BLaER1 treated with 17β-estradiol and CSF1 and Interleukin-3, amounts not matched to agents 10 nM and 100 nM (cell line): ENCODE measurements at regions not wholly inside any gene's neighbourhood (a gene's known extent, or its start where the extent isn't known, plus 50 kb on each side); places are given as distances from the start of the nearest gene placed in this dataset.
A peak's percentile ranks its signal among the peaks of the same experiment; 100 is the strongest.
"Not testable (repeated sequence)": the region's sequence is repeated elsewhere in the genome, so short reads cannot be mapped to it uniquely, and the experiment has no call there.

Source experiments
- H3K27ac ChIP-seq, 11 experiments: shearing (Covaris generic); formaldehyde crosslinking; 2 replicates each; pipeline ENCODE4 v1.8.1; 2022
- H3K27me3 ChIP-seq, 11 experiments: shearing (Covaris generic); formaldehyde crosslinking; 2 replicates each; pipeline ENCODE4 v1.8.1; 2022
- H3K36me3 ChIP-seq, 11 experiments: shearing (Covaris generic); formaldehyde crosslinking; 2 replicates each; pipeline ENCODE4 v1.8.1; 2022
- H3K4me1 ChIP-seq, 10 experiments: shearing (Covaris generic); formaldehyde crosslinking; 2 replicates each; pipeline ENCODE4 v1.8.1; 2022
- H3K4me2 ChIP-seq, 11 experiments: shearing (Covaris generic); formaldehyde crosslinking; 2 replicates each; pipeline ENCODE4 v1.8.1; 2022
- H3K4me3 ChIP-seq, 10 experiments: shearing (Covaris generic); formaldehyde crosslinking; 2 replicates each; pipeline ENCODE4 v1.8.1; 2022
- H3K9ac ChIP-seq, 11 experiments: shearing (Covaris generic); formaldehyde crosslinking; 2 replicates each; pipeline ENCODE4 v1.8.1; 2022
- H3K9me3 ChIP-seq, 11 experiments: shearing (Covaris generic); formaldehyde crosslinking; replicated peaks in 1 of 11; 2 replicates each; pipeline ENCODE4 v1.8.1; 2022
- H4K20me1 ChIP-seq, 11 experiments: shearing (Covaris generic); formaldehyde crosslinking; 2 replicates each; pipeline ENCODE4 v1.8.1; 2022
- Cebpa-rat ChIP-seq, 11 experiments: shearing (Covaris generic); IDR thresholded peaks; 2 replicates each; pipeline ENCODE4 v1.8.1; 2022

DNA sequence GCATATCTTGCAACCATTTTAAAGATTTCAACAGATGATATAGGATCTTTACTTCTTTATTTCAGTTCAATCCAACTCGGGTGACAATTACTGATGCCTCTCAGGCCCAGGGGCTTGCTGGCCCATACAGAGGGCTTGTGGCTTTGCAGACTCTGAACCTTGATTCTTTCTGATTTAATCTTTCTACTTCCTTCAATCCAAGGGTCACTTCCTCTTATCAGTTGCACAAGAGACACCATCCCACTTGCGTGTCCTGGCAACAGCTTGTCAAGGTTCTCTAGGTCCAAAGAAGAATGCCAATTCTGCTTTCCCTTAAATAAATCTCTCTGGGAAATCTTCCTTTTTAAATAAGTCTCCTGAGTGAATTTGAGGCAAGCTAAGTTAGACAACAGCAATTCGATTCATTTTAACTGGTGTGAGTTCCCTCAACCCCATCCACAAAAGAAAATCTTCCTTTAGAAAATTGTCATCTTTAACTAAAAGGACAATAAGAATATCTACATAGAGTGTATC, 75.1 kb upstream of the KIF2A start:
- peak in 3 of 11 experiments; percentile 43 to 67 (median 62); a peak in 4 of 22 replicates for TF ChIP-seq Cebpa-rat (IDR thresholded peaks at IDR 0.05)
- Histone ChIP-seq H3K27ac (peak overlapping the region in 7 of 11 experiments; percentile 32 to 75 (median 60); a peak in 12 of 22 replicates), H3K4me2 (peak overlapping the region in 7 of 11 experiments; percentile 25 to 79 (median 70); a peak in 12 of 22 replicates), H3K9ac (peak overlapping the region in 2 of 11 experiments; percentile 38 to 42; a peak in 4 of 22 replicates), H3K4me1 (peaks cover 0 to 53% (median 22%) of the 10 kb centered on the region in 10 experiments; a peak in 13 of 20 replicates)
- not testable (repeated sequence) for H3K4me3 ChIP-seq, H3K27me3 ChIP-seq, H3K36me3 ChIP-seq, H3K9me3 ChIP-seq, H4K20me1 ChIP-seq

- no peak overlapping the region for H3K4me3 ChIP-seq
- no peaks in the 10 kb centered on the region for H4K20me1 ChIP-seq
- no peaks in the 10 kb centered on the region for H3K9me3 ChIP-seq
- H3K27ac ChIP-seq = peak overlapping the region in 5 of 11 experiments; percentile 47 to 70 (median 67); a peak in 11 of 22 replicates
- TF ChIP-seq Cebpa-rat (IDR thresholded peaks at IDR 0.05) = no peak
- peak overlapping the region in 6 of 11 experiments; percentile 46 to 79 (median 72); a peak in 10 of 22 replicates for H3K4me2 ChIP-seq
- H3K4me1 ChIP-seq = peaks cover 0 to 53% (median 22%) of the 10 kb centered on the region in 10 experiments; a peak in 13 of 20 replicates
- H3K36me3 ChIP-seq = no peaks in the 10 kb centered on the region
- peak overlapping the region in 2 of 11 experiments; percentile 19 to 38; a peak in 1 of 22 replicates for H3K9ac ChIP-seq
- H3K27me3 ChIP-seq = no peaks in the 10 kb centered on the region
These were observed 74.4 kb upstream of the KIF2A start for GRCh38 chr5:62231576-62231975.

GRCh38 chr5:62232218-62232617, 73.8 kb upstream of the KIF2A start:
- peaks cover 0 to 53% (median 22%) of the 10 kb centered on the region in 10 experiments; a peak in 13 of 20 replicates for H3K4me1 ChIP-seq
- 0 out of 22 replicates have a peak, but pooled peaks of 1 of the 11 experiments have one; percentile 32 for TF ChIP-seq Cebpa-rat (IDR thresholded peaks at IDR 0.05)
- H3K9ac ChIP-seq, H3K9me3 ChIP-seq, H3K27me3 ChIP-seq, H3K4me3 ChIP-seq, H3K36me3 ChIP-seq, H4K20me1 ChIP-seq: not testable (repeated sequence)
- H3K4me2 ChIP-seq = peak overlapping the region in 4 of 11 experiments; percentile 68 to 79 (median 76); a peak in 7 of 22 replicates
- H3K27ac ChIP-seq = peak overlapping the region in 4 of 11 experiments; percentile 20 to 70 (median 68); a peak in 6 of 22 replicates

GRCh38 chr5:62233083-62234046, 72.6 kb upstream of the KIF2A start:
- peak overlapping the region in 4 of 11 experiments; percentile 38 to 70 (median 56); a peak in 7 of 22 replicates for H3K27ac ChIP-seq
- peaks cover 0 to 53% (median 22%) of the 10 kb centered on the region in 10 experiments; a peak in 13 of 20 replicates for H3K4me1 ChIP-seq
- H3K27me3 ChIP-seq, H3K36me3 ChIP-seq, H4K20me1 ChIP-seq, H3K4me3 ChIP-seq, H3K9me3 ChIP-seq: not testable (repeated sequence)
- peak overlapping the region in 5 of 11 experiments; percentile 30 to 79 (median 76); a peak in 10 of 22 replicates for H3K4me2 ChIP-seq
- peak overlapping the region in 1 of 11 experiments; percentile 32; a peak in 2 of 22 replicates for H3K9ac ChIP-seq

- H3K4me2 ChIP-seq, H4K20me1 ChIP-seq, H3K36me3 ChIP-seq, H3K4me3 ChIP-seq, H3K27ac ChIP-seq, H3K27me3 ChIP-seq, H3K9ac ChIP-seq, H3K9me3 ChIP-seq: not testable (repeated sequence)
- H3K4me1 ChIP-seq = peaks cover 0 to 35% (median 16%) of the 10 kb centered on the region in 10 experiments; a peak in 11 of 20 replicates
These were observed 69.4 kb upstream of the KIF2A start for GRCh38 chr5:62236593-62236992.

GRCh38 chr5:62237944-62238343, 68.1 kb upstream of the KIF2A start:
- not testable (repeated sequence) for H3K9me3 ChIP-seq, H3K36me3 ChIP-seq, H3K27me3 ChIP-seq, H4K20me1 ChIP-seq, H3K4me3 ChIP-seq, H3K27ac ChIP-seq, H3K4me2 ChIP-seq, H3K9ac ChIP-seq
- H3K4me1 ChIP-seq = peaks cover 0 to 22% (median 9%) of the 10 kb centered on the region in 10 experiments; a peak in 10 of 20 replicates

DNA sequence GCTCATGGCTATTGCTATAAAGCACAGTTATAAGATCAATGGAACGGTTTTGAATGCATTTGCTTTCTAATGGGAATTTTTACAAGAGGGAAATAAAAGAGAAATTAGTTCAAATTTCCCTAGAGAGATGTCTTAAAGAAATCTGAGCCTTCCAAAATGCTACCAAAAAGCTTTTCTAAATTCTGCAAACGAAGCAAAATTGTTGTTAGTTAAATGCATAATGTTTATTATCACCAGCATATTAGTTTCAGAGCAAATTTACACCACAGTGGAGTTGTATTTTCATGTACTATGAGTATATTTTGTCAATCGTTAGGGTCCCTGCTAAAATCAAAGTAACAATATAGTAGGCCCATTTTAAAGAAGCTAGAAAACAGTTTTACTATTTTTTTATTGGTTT, 67.4 kb upstream of the KIF2A start:
- not testable (repeated sequence) for H3K27ac ChIP-seq, H3K4me3 ChIP-seq, H3K9ac ChIP-seq, H4K20me1 ChIP-seq, H3K4me2 ChIP-seq, H3K27me3 ChIP-seq, H3K36me3 ChIP-seq, H3K9me3 ChIP-seq
- H3K4me1 ChIP-seq = peaks cover 0 to 15% (median 7%) of the 10 kb centered on the region in 10 experiments; a peak in 9 of 20 replicates

DNA sequence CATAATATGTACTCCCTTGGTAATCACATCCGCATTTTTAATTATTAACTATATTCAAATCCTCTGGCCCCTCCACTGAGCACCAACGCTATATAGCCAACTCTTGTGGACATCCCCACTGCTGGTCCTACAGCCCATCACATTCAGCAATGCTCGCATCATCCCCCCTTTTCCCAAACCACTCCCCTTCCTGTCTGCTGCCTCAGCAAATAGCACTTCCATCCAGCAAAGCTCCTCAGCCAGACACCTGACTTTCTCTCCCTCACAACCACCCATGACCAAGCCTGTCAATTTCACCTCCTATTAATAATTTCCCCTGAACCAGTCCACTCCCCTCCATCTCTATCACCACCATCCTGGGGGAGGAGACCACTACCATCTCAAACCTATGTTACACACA, 65.5 kb upstream of the KIF2A start:
- H3K36me3 ChIP-seq, H4K20me1 ChIP-seq, H3K4me2 ChIP-seq, H3K27me3 ChIP-seq, H3K9ac ChIP-seq, H3K9me3 ChIP-seq, H3K4me3 ChIP-seq, H3K27ac ChIP-seq, H3K4me1 ChIP-seq: not testable (repeated sequence)

GRCh38 chr5:62242000-62242399, 64.0 kb upstream of the KIF2A start:
- not testable (repeated sequence) for H3K27me3 ChIP-seq, H3K4me1 ChIP-seq, H3K27ac ChIP-seq, H3K9me3 ChIP-seq, H4K20me1 ChIP-seq, H3K4me2 ChIP-seq, H3K4me3 ChIP-seq, H3K36me3 ChIP-seq, H3K9ac ChIP-seq

- not testable (repeated sequence) for H3K36me3 ChIP-seq, H3K27ac ChIP-seq, H3K27me3 ChIP-seq, H3K4me3 ChIP-seq, H3K4me2 ChIP-seq, H3K4me1 ChIP-seq, H3K9ac ChIP-seq, H4K20me1 ChIP-seq, H3K9me3 ChIP-seq
These were observed 63.0 kb upstream of the KIF2A start for GRCh38 chr5:62243046-62243445.

- H3K27ac ChIP-seq, H3K36me3 ChIP-seq, H3K4me1 ChIP-seq, H3K9ac ChIP-seq, H3K4me3 ChIP-seq, H3K27me3 ChIP-seq, H3K4me2 ChIP-seq, H4K20me1 ChIP-seq: not testable (repeated sequence)
- H3K9me3 ChIP-seq = peaks cover 0 to 13% (median 7%) of the 10 kb centered on the region in 11 experiments; a peak in 11 of 22 replicates
These were observed 57.8 kb upstream of the KIF2A start for GRCh38 chr5:62248192-62248591.

DNA sequence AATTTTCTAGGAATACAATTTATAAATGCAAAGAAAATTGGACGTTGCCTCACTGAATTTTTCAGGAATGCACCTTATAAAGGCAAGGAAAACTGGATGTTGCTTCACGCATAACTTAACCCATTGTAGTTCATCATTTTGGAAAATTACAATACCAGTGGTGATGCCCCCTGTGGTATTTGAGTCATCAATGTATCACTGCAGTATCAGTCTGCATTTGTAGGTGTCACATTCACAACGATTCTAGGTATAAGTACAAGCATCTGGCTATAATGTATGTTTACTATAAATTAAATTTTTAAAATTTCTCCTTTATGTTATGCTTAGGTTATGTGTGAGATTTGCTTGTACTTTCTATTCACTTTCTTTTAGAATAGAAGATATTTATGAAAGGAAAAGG, 55.9 kb upstream of the KIF2A start:
- not testable (repeated sequence) for H3K27me3 ChIP-seq, H3K27ac ChIP-seq, H3K4me2 ChIP-seq, H4K20me1 ChIP-seq, H3K9ac ChIP-seq, H3K36me3 ChIP-seq, H3K4me3 ChIP-seq, H3K4me1 ChIP-seq
- H3K9me3 ChIP-seq = peaks cover 0 to 16% (median 7%) of the 10 kb centered on the region in 11 experiments; a peak in 11 of 22 replicates

- H3K36me3 ChIP-seq, H3K4me3 ChIP-seq, H3K9ac ChIP-seq, H3K4me2 ChIP-seq, H3K27ac ChIP-seq, H3K27me3 ChIP-seq, H4K20me1 ChIP-seq: not testable (repeated sequence)
- Histone ChIP-seq H3K4me1 (peaks cover under 1 to 10% (median 5%) of the 10 kb centered on the region in 10 experiments; a peak in 16 of 20 replicates), H3K9me3 (peaks cover 0 to 16% (median 7%) of the 10 kb centered on the region in 11 experiments; a peak in 11 of 22 replicates)
These were observed 55.1 kb upstream of the KIF2A start for GRCh38 chr5:62250919-62251318.
